OCI-LY3 (cell line): ENCODE measurements at regions not wholly inside any gene's neighbourhood (a gene's known extent, or its start where the extent isn't known, plus 50 kb on each side); places are given as distances from the start of the nearest gene placed in this dataset.

Experiments
- H2AFZ ChIP-seq: fragments of 200-600, 300-600 bp; shearing (Covaris generic); 2 replicates; pipeline ENCODE4 v1.6.0; 2014; ENCODE audit warnings: antibody characterized with exemption, low read depth, low read length
- H3K27ac ChIP-seq: fragments of 200-600, 300-600 bp; sonication (generic); 2 replicates; pipeline ENCODE4 v1.5.1; 2014; ENCODE audit warnings: mild to moderate bottlenecking, low read length, moderate library complexity, mixed read lengths
- H3K27me3 ChIP-seq: fragments of 200-600, 300-600 bp; sonication (generic); 2 replicates; pipeline ENCODE4 v1.6.1; 2014; ENCODE audit warnings: low read depth, low read length, mixed read lengths
- H3K36me3 ChIP-seq: fragments of 200-600, 300-600 bp; sonication (generic); replicated peaks from 2 replicates; pipeline ENCODE3; 2014; ENCODE audit warnings: low read depth, low read length, mixed read lengths
- H3K4me1 ChIP-seq: fragments of 300-600, 200-600 bp; sonication (generic); 2 replicates; pipeline ENCODE4 v1.6.1; 2014; ENCODE audit warnings: low read length, mixed read lengths
- H3K4me2 ChIP-seq: fragments of 200-600, 300-600 bp; sonication (generic); 2 replicates; pipeline ENCODE4 v1.6.1; 2014; ENCODE audit warnings: low read length, mixed read lengths
- H3K4me3 ChIP-seq: fragments of 300-600, 200-600 bp; sonication (generic); 2 replicates; pipeline ENCODE4 v1.5.1; 2014; ENCODE audit warnings: antibody characterized with exemption, mild to moderate bottlenecking, low read length, moderate library complexity
- H3K79me2 ChIP-seq: fragments of 300-600, 200-600 bp; shearing (Covaris generic); 2 replicates; pipeline ENCODE4 v1.6.1; 2014; ENCODE audit warnings: mild to moderate bottlenecking, low read length, mixed read lengths
- H3K9ac ChIP-seq: fragments of 300-600, 200-600 bp; shearing (Covaris generic); 2 replicates; pipeline ENCODE4 v1.6.0; 2014; ENCODE audit warnings: mild to moderate bottlenecking, low read length, moderate library complexity
- H3K9me3 ChIP-seq: fragments of 200-600, 300-600 bp; shearing (Covaris generic); 2 replicates; pipeline ENCODE4 v1.6.1; 2014; ENCODE audit warnings: low read length, mixed read lengths; ENCODE audit not compliant: insufficient read depth
- H4K20me1 ChIP-seq: fragments of 200-600, 300-600 bp; sonication (generic); 2 replicates; pipeline ENCODE4 v1.6.1; 2016; ENCODE audit warnings: low read length, mixed read lengths; ENCODE audit not compliant: insufficient read depth
- CTCF ChIP-seq: fragments of 200-600, 300-600 bp; sonication (generic); IDR thresholded peaks from 2 replicates; pipeline ENCODE4 v1.5.1; 2014; ENCODE audit warnings: antibody characterized with exemption, low read length, low read depth
- EZH2phosphoT487 ChIP-seq: fragments of 200-600 bp; shearing (Covaris generic); IDR thresholded peaks from 2 replicates; pipeline ENCODE4 v1.6.1; 2018; ENCODE audit warnings: antibody characterized with exemption, mixed run types, low read depth

DNA sequence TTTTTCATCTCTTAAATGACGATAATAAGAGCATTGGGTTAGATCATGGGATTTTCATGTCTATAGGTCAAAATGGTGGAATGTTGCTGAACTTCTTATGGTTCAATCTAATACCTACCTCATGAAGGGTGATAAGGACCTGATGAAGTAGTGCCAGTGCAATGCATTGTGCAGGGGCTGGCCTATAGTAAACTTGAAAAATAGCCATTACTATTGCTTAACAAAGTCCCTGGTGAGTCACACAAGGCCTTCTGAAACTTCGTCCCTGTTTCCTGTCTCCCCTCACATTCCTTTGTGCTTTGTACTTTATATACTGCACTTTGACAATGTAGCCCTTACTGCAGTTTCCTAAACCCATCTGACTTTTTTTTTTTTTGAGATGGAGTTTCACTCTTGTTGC, 515.9 kb downstream of the SLC4A3 start:
- Histone ChIP-seq H3K79me2 (no peaks in the 10 kb centered on the region), H3K36me3 (no peaks in the 10 kb centered on the region), H3K9ac (no peak overlapping the region), H3K27ac (no peak overlapping the region), H3K27me3 (no peaks in the 10 kb centered on the region), H3K4me3 (no peak overlapping the region), H3K4me2 (no peak overlapping the region), H4K20me1 (no peaks in the 10 kb centered on the region), H3K4me1 (no peaks in the 10 kb centered on the region), H2AFZ (no peak overlapping the region), H3K9me3 (no peaks in the 10 kb centered on the region)
- TF ChIP-seq EZH2phosphoT487: no peak
- no peak for TF ChIP-seq CTCF

DNA sequence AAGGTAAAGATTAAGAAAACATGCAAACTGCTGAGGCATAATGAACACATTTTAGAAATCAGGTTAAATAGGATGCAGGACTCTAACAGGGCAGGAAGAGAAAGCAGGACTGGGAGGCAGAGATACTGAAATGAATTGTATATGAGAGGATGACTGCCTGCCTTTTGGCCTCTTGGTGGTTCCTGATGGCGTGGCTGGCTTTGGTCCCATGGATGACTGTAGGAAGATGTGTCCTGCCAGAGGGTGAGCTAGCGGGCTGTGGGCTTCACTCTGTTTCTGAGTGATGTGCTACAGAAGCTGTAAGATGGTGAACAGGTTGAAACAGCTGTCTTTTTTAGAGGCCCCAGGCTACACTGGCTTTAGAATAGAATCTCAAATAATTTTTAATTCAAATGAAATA, 517.0 kb downstream of the SLC4A3 start:
- no peaks in the 10 kb centered on the region for H3K4me1 ChIP-seq
- no peaks in the 10 kb centered on the region for H3K9me3 ChIP-seq
- no peak overlapping the region for H2AFZ ChIP-seq
- TF ChIP-seq EZH2phosphoT487 (no peak), CTCF (no peak)
- H4K20me1 ChIP-seq: no peaks in the 10 kb centered on the region
- no peaks in the 10 kb centered on the region for H3K27me3 ChIP-seq
- H3K79me2 ChIP-seq: no peaks in the 10 kb centered on the region
- H3K4me2 ChIP-seq: no peak overlapping the region
- H3K36me3 ChIP-seq: no peaks in the 10 kb centered on the region
- H3K27ac ChIP-seq: no peak overlapping the region
- H3K9ac ChIP-seq: no peak overlapping the region
- no peak overlapping the region for H3K4me3 ChIP-seq

- H4K20me1 ChIP-seq: no peaks in the 10 kb centered on the region
- no peak overlapping the region for H3K4me2 ChIP-seq
- H3K4me3 ChIP-seq: no peak overlapping the region
- H3K27me3 ChIP-seq: no peaks in the 10 kb centered on the region
- H3K27ac ChIP-seq: no peak overlapping the region
- no peaks in the 10 kb centered on the region for H3K36me3 ChIP-seq
- H3K9ac ChIP-seq: no peak overlapping the region
- TF ChIP-seq EZH2phosphoT487 (no peak), CTCF (no peak)
- H3K4me1 ChIP-seq: no peaks in the 10 kb centered on the region
- no peaks in the 10 kb centered on the region for H3K79me2 ChIP-seq
- no peak overlapping the region for H2AFZ ChIP-seq
- H3K9me3 ChIP-seq: no peaks in the 10 kb centered on the region
Observed at GRCh38 chr2:220147161-220148038, 520.0 kb downstream of the SLC4A3 start.

- Histone ChIP-seq H3K4me1 (no peaks in the 10 kb centered on the region), H3K9me3 (no peaks in the 10 kb centered on the region), H3K36me3 (no peaks in the 10 kb centered on the region), H4K20me1 (no peaks in the 10 kb centered on the region), H3K27me3 (no peaks in the 10 kb centered on the region), H2AFZ (no peak overlapping the region), H3K27ac (no peak overlapping the region), H3K9ac (no peak overlapping the region), H3K4me3 (no peak overlapping the region), H3K4me2 (no peak overlapping the region), H3K79me2 (no peaks in the 10 kb centered on the region)
- no peak for TF ChIP-seq CTCF
- no peak for TF ChIP-seq EZH2phosphoT487
Observed at GRCh38 chr2:220148471-220149248, 521.2 kb downstream of the SLC4A3 start.
